SK-N-SH (cell line): ENCODE measurements at regions not wholly inside any gene's neighbourhood (a gene's known extent, or its start where the extent isn't known, plus 50 kb on each side); places are given as distances from the start of the nearest gene placed in this dataset.

Experiments used
- CTCF ChIA-PET: fragments of 300-600, 350-600 bp; formaldehyde crosslinking; extraction: SDS; loops from one replicate; lab custom pipeline; 2021; lab: Yijun Ruan, JAX
- POLR2A ChIA-PET: fragments of 350-600 bp; sonication (Branson Sonifier 250); formaldehyde crosslinking; extraction: SDS; loops from one replicate; lab custom pipeline; 2020; ENCODE audit warnings: antibody characterized with exemption, inconsistent platforms; lab: Yijun Ruan, JAX
- DNase-seq: peaks from one replicate; pipeline ENCODE4 v3.0.0; 2012
- H2AFZ ChIP-seq: fragments of 200-600 bp; sonication (generic); 2 replicates; pipeline ENCODE4 v1.8.1; 2016; ENCODE audit warnings: antibody characterized with exemption, mild to moderate bottlenecking, low read depth
- H3F3A ChIP-seq: fragments of 200-600 bp; sonication (generic); replicated peaks from 2 replicates; pipeline ENCODE3; 2016; ENCODE audit warnings: antibody characterized with exemption, mild to moderate bottlenecking; ENCODE audit not compliant: insufficient read depth
- H3K27ac ChIP-seq, 2 experiments: fragments of 200-500 bp in 1 of 2; fragments of 200-600 bp in 1 of 2; sonication (Bioruptor generic) in 1 of 2; sonication (generic), shearing (Covaris generic) in 1 of 2; 2 replicates each; pipeline versions ENCODE4 v1.5.1 to v1.6.1; 2014 to 2016; ENCODE audit warnings: low read depth in 2 of 2, inconsistent platforms in 1 of 2, low read length in 1 of 2, mild to moderate bottlenecking in 1 of 2, mixed read lengths in 1 of 2
- H3K27me3 ChIP-seq: fragments of 200-600 bp; sonication (generic), shearing (Covaris generic); 2 replicates; pipeline ENCODE4 v1.6.1; 2016; ENCODE audit warnings: mixed run types; ENCODE audit not compliant: insufficient read depth
- H3K36me3 ChIP-seq, 2 experiments: fragments of 200-500 bp in 1 of 2; fragments of 200-600 bp in 1 of 2; sonication (Bioruptor generic) in 1 of 2; sonication (generic) in 1 of 2; replicated peaks in 1 of 2; 2 replicates each; pipeline versions ENCODE3 to v1.5.1; 2014 to 2016; ENCODE audit warnings: low read length in 1 of 2, mild to moderate bottlenecking in 1 of 2; ENCODE audit not compliant: insufficient read depth in 2 of 2, control insufficient read depth in 1 of 2
- H3K4me1 ChIP-seq, 2 experiments: fragments of 200-500 bp in 1 of 2; fragments of 200-600 bp in 1 of 2; sonication (Bioruptor generic) in 1 of 2; sonication (generic), shearing (Covaris generic) in 1 of 2; 2 replicates each; pipeline versions ENCODE4 v1.5.1 to v1.6.1; 2014 to 2016; ENCODE audit warnings: low read depth in 1 of 2, low read length in 1 of 2, mixed run types in 1 of 2; ENCODE audit not compliant: insufficient read depth in 2 of 2, control insufficient read depth in 1 of 2
- H3K4me2 ChIP-seq: fragments of 200-600 bp; sonication (generic), shearing (Covaris generic); 2 replicates; pipeline ENCODE4 v1.6.1; 2017; ENCODE audit warnings: mixed run types
- H3K4me3 ChIP-seq, 2 experiments: fragments of 200-500 bp in 1 of 2; fragments of 200-600 bp in 1 of 2; sonication (Bioruptor generic) in 1 of 2; sonication (generic), shearing (Covaris generic) in 1 of 2; 2 replicates each; pipeline versions ENCODE4 v1.5.1 to v1.8.1; 2014 to 2016; ENCODE audit warnings: low read depth in 2 of 2, inconsistent platforms in 1 of 2, low read length in 1 of 2, mild to moderate bottlenecking in 1 of 2, mixed read lengths in 1 of 2, moderate library complexity in 1 of 2
- H3K79me2 ChIP-seq: fragments of 200-600 bp; sonication (generic); 2 replicates; pipeline ENCODE4 v1.8.1; 2017; ENCODE audit warnings: mild to moderate bottlenecking; ENCODE audit not compliant: insufficient read depth
- H3K9ac ChIP-seq: fragments of 200-600 bp; sonication (generic); 2 replicates; pipeline ENCODE4 v1.6.1; 2017; ENCODE audit warnings: mixed run types
- H3K9me2 ChIP-seq: fragments of 200-600 bp; sonication (generic); 2 replicates; pipeline ENCODE4 v1.6.1; 2017; ENCODE audit warnings: mixed run types
- H3K9me3 ChIP-seq: fragments of 200-600 bp; sonication (generic); 2 replicates; pipeline ENCODE4 v1.6.1; 2017; ENCODE audit warnings: mixed run types, mild to moderate bottlenecking, moderate library complexity
- H4K20me1 ChIP-seq: fragments of 200-600 bp; sonication (generic); 2 replicates; pipeline ENCODE4 v1.6.1; 2017; ENCODE audit warnings: mild to moderate bottlenecking, mixed run types; ENCODE audit not compliant: insufficient read depth
- CTCF ChIP-seq: fragments of 200-600 bp; sonication (generic); IDR thresholded peaks from 2 replicates; pipeline ENCODE4 v1.6.1; 2017; ENCODE audit warnings: antibody characterized with exemption, mild to moderate bottlenecking, moderate library complexity
- ELF1 ChIP-seq: IDR thresholded peaks from 2 replicates; pipeline ENCODE4 v1.4.0; 2012
- EZH2phosphoT487 ChIP-seq: fragments of 200-600 bp; sonication (generic); IDR thresholded peaks from 2 replicates; pipeline ENCODE4 v1.6.1; 2017; ENCODE audit warnings: low read depth, mixed run types, mild to moderate bottlenecking, antibody characterized with exemption, moderate library complexity, borderline replicate concordance
- FOSL2 ChIP-seq: IDR thresholded peaks from 2 replicates; pipeline ENCODE4 v1.4.0; 2012; ENCODE audit warnings: low read depth, mild to moderate bottlenecking, moderate library complexity, borderline replicate concordance
- FOXM1 ChIP-seq: IDR thresholded peaks from 2 replicates; pipeline ENCODE4 v1.4.0; 2012; ENCODE audit warnings: low read depth, mild to moderate bottlenecking
- GABPA ChIP-seq: IDR thresholded peaks from 2 replicates; pipeline ENCODE4 v1.4.0; 2012; ENCODE audit warnings: low read depth, mild to moderate bottlenecking
- IRF3 ChIP-seq: fragments of 150-350 bp; IDR thresholded peaks from 2 replicates; pipeline ENCODE4 v1.6.1; 2016; ENCODE audit warnings: mild to moderate bottlenecking, low read depth, low read length
- JUND ChIP-seq: IDR thresholded peaks from 2 replicates; pipeline ENCODE4 v1.4.0; 2012
- NFIC ChIP-seq: IDR thresholded peaks from 2 replicates; pipeline ENCODE4 v1.4.0; 2012; ENCODE audit warnings: borderline replicate concordance
- NRF1 ChIP-seq: IDR thresholded peaks from 2 replicates; pipeline ENCODE4 v1.6.1; 2012; ENCODE audit warnings: low read depth, mild to moderate bottlenecking, low read length
- POLR2AphosphoS5 ChIP-seq: IDR thresholded peaks from 2 replicates; pipeline ENCODE4 v1.6.1; 2012; ENCODE audit warnings: low read depth, low read length
- RCOR1 ChIP-seq: fragments of 150-350 bp; IDR thresholded peaks from 2 replicates; pipeline ENCODE4 v1.6.1; 2017; ENCODE audit warnings: antibody characterized with exemption, low read length
- RXRA ChIP-seq: IDR thresholded peaks from 2 replicates; pipeline ENCODE4 v1.4.0; 2012; ENCODE audit warnings: low read depth, mild to moderate bottlenecking, borderline replicate concordance
- SMC3 ChIP-seq: IDR thresholded peaks from 2 replicates; pipeline ENCODE4 v1.6.1; 2012; ENCODE audit warnings: low read depth, low read length, improper control_type of control experiment
- TAF1 ChIP-seq: IDR thresholded peaks from 2 replicates; pipeline ENCODE4 v1.6.1; 2012; ENCODE audit warnings: low read depth, mild to moderate bottlenecking, low read length, moderate library complexity, borderline replicate concordance
- TCF12 ChIP-seq: IDR thresholded peaks from 2 replicates; pipeline ENCODE4 v1.4.0; 2012
- USF2 ChIP-seq: fragments of 150-350 bp; IDR thresholded peaks from 2 replicates; pipeline ENCODE4 v1.6.1; 2017; ENCODE audit warnings: antibody characterized with exemption, low read length, low read depth, borderline replicate concordance
- ZBTB33 ChIP-seq: IDR thresholded peaks from 2 replicates; pipeline ENCODE4 v1.4.0; 2012; ENCODE audit warnings: low read depth, borderline replicate concordance
- whole genome bisulfite sequencing: methylation state at CpG from one replicate; pipeline ENCODE4 v1.1.6; 2017; ENCODE audit warnings: low lambda C conversion rate; 5-methylcytosine and 5-hydroxymethylcytosine counted together

- Histone ChIP-seq H3K27me3 (no peaks in the 10 kb centered on the region), H2AFZ (no peak overlapping the region), H3K4me2 (no peak overlapping the region), H3K79me2 (no peaks in the 10 kb centered on the region), H3K9me2 (no peaks in the 10 kb centered on the region), H3K9ac (no peak overlapping the region), H3K4me3 (no peak overlapping the region), H3K4me1 (peaks cover 0 to 2% of the 10 kb centered on the region in 2 experiments; a peak in 2 of 4 replicates), H3K27ac (no peak overlapping the region), H3F3A (no peaks in the 10 kb centered on the region), H3K9me3 (no peaks in the 10 kb centered on the region), H4K20me1 (no peaks in the 10 kb centered on the region), H3K36me3 (no peaks in the 10 kb centered on the region)
- ChIA-PET CTCF (no interaction called here), POLR2A (interaction anchor here (0.6 kb wide), 1 partner anchor 336 kb away, joined by 6 read pairs; no protein-coding TSS in a partner anchor)
- TF ChIP-seq FOSL2 (no peak), NRF1 (no peak), SMC3 (no peak), ZBTB33 (no peak), RCOR1 (no peak), GABPA (no peak), RXRA (no peak), CTCF (no peak), FOXM1 (no peak), TAF1 (no peak), POLR2AphosphoS5 (no peak)
- 74% methylated on average over 2 of the region's 2 CpGs for WGBS
- no peak for DNase-seq
Observed at GRCh38 chr10:118508355-118508754, 87.1 kb downstream of the PRLHR start.

- ChIA-PET CTCF (interaction anchor here (0.7 kb wide), 1 partner anchor 47 kb away, joined by 3 read pairs; no protein-coding TSS in a partner anchor), POLR2A (no interaction called here)
- no peak overlapping the region for H3K4me2 ChIP-seq
- H3K36me3 ChIP-seq: no peaks in the 10 kb centered on the region
- H3K9me3 ChIP-seq: no peaks in the 10 kb centered on the region
- no peak overlapping the region for H3K9ac ChIP-seq
- DNase-seq: no peak
- H3K4me1 ChIP-seq: peaks cover 0 to 2% of the 10 kb centered on the region in 2 experiments; a peak in 2 of 4 replicates
- 62% methylated on average over 7 of the region's 7 CpGs for WGBS
- H3K27ac ChIP-seq: no peak overlapping the region
- H3K9me2 ChIP-seq: no peaks in the 10 kb centered on the region
- no peaks in the 10 kb centered on the region for H3K27me3 ChIP-seq
- no peaks in the 10 kb centered on the region for H3K79me2 ChIP-seq
- H3F3A ChIP-seq: no peaks in the 10 kb centered on the region
- no peak overlapping the region for H2AFZ ChIP-seq
- no peak overlapping the region for H3K4me3 ChIP-seq
- H4K20me1 ChIP-seq: no peaks in the 10 kb centered on the region
- no peak for TF ChIP-seq ELF1
- no peak for TF ChIP-seq EZH2phosphoT487
- no peak for TF ChIP-seq IRF3
- no peak for TF ChIP-seq USF2
- TF ChIP-seq NFIC: no peak
- no peak for TF ChIP-seq GABPA
- TF ChIP-seq TCF12: no peak
- no peak for TF ChIP-seq CTCF
- no peak for TF ChIP-seq TAF1
- TF ChIP-seq POLR2AphosphoS5: no peak
- TF ChIP-seq FOXM1: no peak
- no peak for TF ChIP-seq JUND
Observed at GRCh38 chr10:118506671-118507590, 88.5 kb downstream of the PRLHR start.
